AG04449 (cell line): ENCODE measurements at regions not wholly inside any gene's neighbourhood (a gene's known extent, or its start where the extent isn't known, plus 50 kb on each side); places are given as distances from the start of the nearest gene placed in this dataset.

Source experiments
- CTCF ChIA-PET: fragments of 350-600 bp; formaldehyde crosslinking; extraction: SDS; loops from one replicate; lab custom pipeline; 2021; ENCODE audit warnings: antibody characterized with exemption; lab: Yijun Ruan, JAX
- POLR2A ChIA-PET: fragments of 400-600, 350-600 bp; formaldehyde crosslinking; extraction: SDS; loops from one replicate; lab custom pipeline; 2020; ENCODE audit warnings: antibody characterized with exemption, inconsistent platforms; lab: Yijun Ruan, JAX
- DNase-seq: peaks from one replicate; pipeline ENCODE4 v3.0.0-alpha.2; 2010; ENCODE audit warnings: low read depth, low spot score
- H3K4me3 ChIP-seq: 2 replicates; pipeline ENCODE4 v1.5.1; 2011; ENCODE audit warnings: low read depth, mild to moderate bottlenecking, control low read depth, low read length
- CTCF ChIP-seq: IDR thresholded peaks from one replicate; pipeline ENCODE4 v1.5.1; 2011; ENCODE audit warnings: mild to moderate bottlenecking, moderate library complexity, low read length, control low read depth, inconsistent platforms; ENCODE audit not compliant: insufficient read depth; ENCODE audit errors: missing control alignments

DNA sequence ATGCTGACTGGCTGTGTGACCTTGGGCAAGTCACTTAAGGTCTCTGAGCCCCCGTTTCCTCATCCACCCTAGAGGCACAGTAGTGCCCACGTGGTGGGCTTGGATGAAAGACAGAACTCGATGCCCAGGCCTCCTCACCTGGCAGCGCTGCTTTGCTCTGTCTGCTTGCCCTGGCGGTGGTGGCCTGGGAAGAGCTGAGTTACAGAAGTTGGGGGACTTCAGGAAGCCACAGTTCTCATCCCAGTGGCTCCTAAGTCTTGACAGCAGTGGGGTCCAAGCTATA lies 171.5 kb upstream of the IER5L start:
- H3K4me3 ChIP-seq = no peak overlapping the region
- ChIA-PET CTCF (no interaction called here), POLR2A (no interaction called here)
- no peak for DNase-seq
- no peak for TF ChIP-seq CTCF

GRCh38 chr9:129348890-129349664 lies 171.0 kb upstream of the IER5L start:
- no peak for TF ChIP-seq CTCF
- H3K4me3 ChIP-seq = no peak overlapping the region
- ChIA-PET POLR2A (no interaction called here), CTCF (no interaction called here)
- DNase-seq = no peak

DNA sequence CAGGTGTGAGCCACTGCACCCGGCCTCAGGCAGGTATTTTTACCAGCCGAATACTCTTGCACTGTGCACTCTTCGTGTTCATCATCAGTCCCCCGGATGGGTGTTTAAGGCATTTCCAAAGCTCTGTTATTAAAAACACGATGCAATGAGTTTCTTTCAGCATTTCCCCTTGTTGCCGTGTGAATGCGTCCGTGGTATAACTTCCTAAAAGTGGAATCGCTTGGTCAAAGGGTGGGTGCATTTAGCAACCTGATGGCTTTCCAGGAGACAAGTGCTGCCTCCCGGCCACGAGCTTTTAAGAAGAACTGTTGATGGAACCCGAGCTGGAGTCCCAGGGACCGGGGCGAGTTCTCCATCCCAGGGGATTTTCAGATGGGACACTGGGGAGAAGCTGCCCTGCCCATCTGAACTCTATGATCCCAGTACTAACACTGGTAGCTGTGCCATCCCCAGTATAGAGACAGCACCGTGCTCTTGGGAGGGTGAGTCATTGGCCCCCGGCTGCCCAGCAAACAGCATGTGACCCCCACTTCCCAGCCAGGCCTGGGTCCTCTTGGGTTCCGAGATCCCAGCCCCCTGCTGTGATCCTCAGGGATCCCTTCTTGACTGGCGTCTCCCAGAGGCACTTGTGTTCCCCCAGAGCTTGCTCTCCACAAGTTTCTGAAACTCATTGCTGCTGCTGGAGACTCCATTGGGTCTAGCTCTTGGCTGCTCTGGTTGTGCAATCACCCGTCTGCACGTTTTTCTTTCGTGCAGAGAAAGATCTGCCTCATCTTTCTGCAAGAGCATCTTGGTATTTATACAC lies 169.5 kb upstream of the IER5L start:
- POLR2A ChIA-PET = interaction anchor here (0.6 kb wide), 1 partner anchor 113 kb away, joined by 3 read pairs; no protein-coding TSS in a partner anchor

GRCh38 chr9:129346046-129346445 lies 168.0 kb upstream of the IER5L start:
- no peak for TF ChIP-seq CTCF
- POLR2A ChIA-PET = interaction anchor here (1.5 kb wide), 1 partner anchor 168 kb away, joined by 3 read pairs; the partner anchor contains the start of gene IER5L
- DNase-seq = no peak
- CTCF ChIA-PET = interaction anchor here (0.6 to 1.1 kb wide), 3 partner anchors 9 to 216 kb away, joined by 3 read pairs; no protein-coding TSS in a partner anchor
- H3K4me3 ChIP-seq = no peak overlapping the region

More for the DNA sequence above, 169.5 kb upstream of the IER5L start:
- no peak for DNase-seq
- CTCF ChIA-PET = interaction anchor here (1.2 to 1.5 kb wide), 2 partner anchors 8 to 22 kb away, joined by 3 to 5 read pairs; no protein-coding TSS in a partner anchor
- no peak for TF ChIP-seq CTCF
- no peak overlapping the region for H3K4me3 ChIP-seq

- no peak for DNase-seq
- ChIA-PET POLR2A (interaction anchor here (1.5 kb wide), 1 partner anchor 166 kb away, joined by 3 read pairs; the partner anchor contains the start of gene IER5L), CTCF (interaction anchor here (0.9 to 1.1 kb wide), 2 partner anchors 10 to 202 kb away, joined by 3 read pairs; no protein-coding TSS in a partner anchor)
- H3K4me3 ChIP-seq = no peak overlapping the region
- no peak for TF ChIP-seq CTCF
These were observed 166.8 kb upstream of the IER5L start for GRCh38 chr9:129344641-129345495.
